Ishikawa (cell line): ENCODE measurements at regions not wholly inside any gene's neighbourhood (a gene's known extent, or its start where the extent isn't known, plus 50 kb on each side); places are given as distances from the start of the nearest gene placed in this dataset.

Source experiments
- CEBPB ChIP-seq: IDR thresholded peaks from 2 replicates; pipeline ENCODE4 v1.6.1; 2012
- CREB1 ChIP-seq: IDR thresholded peaks from 2 replicates; pipeline ENCODE4 v1.6.1; 2012; ENCODE audit warnings: low read depth
- EGR1 ChIP-seq: IDR thresholded peaks from 2 replicates; pipeline ENCODE4 v1.6.1; 2012
- EP300 ChIP-seq: IDR thresholded peaks from 2 replicates; pipeline ENCODE4 v1.6.1; 2012; ENCODE audit warnings: borderline replicate concordance
- FOXM1 ChIP-seq: IDR thresholded peaks from 2 replicates; pipeline ENCODE4 v1.6.1; 2012; ENCODE audit warnings: low read depth, borderline replicate concordance
- NFIC ChIP-seq: IDR thresholded peaks from 2 replicates; pipeline ENCODE4 v1.6.1; 2012
- RAD21 ChIP-seq: IDR thresholded peaks from 2 replicates; pipeline ENCODE4 v1.6.1; 2012; ENCODE audit warnings: low read depth
- TAF1 ChIP-seq: IDR thresholded peaks from 2 replicates; pipeline ENCODE4 v1.6.1; 2012; ENCODE audit warnings: low read depth, mild to moderate bottlenecking
- TCF12 ChIP-seq: IDR thresholded peaks from 2 replicates; pipeline ENCODE4 v1.6.1; 2012; ENCODE audit warnings: low read depth
- TEAD4 ChIP-seq: IDR thresholded peaks from 2 replicates; pipeline ENCODE4 v1.6.1; 2012
- USF1 ChIP-seq: IDR thresholded peaks from 2 replicates; pipeline ENCODE4 v1.6.1; 2012
- YY1 ChIP-seq: IDR thresholded peaks from 2 replicates; pipeline ENCODE4 v1.6.1; 2012; ENCODE audit warnings: low read depth
- ZBTB7A ChIP-seq: IDR thresholded peaks from 2 replicates; pipeline ENCODE4 v1.6.1; 2012; ENCODE audit warnings: low read depth
- TF ChIP-seq, protein P1 (sequence below): IDR thresholded peaks from 2 replicates; pipeline ENCODE4 v1.6.1; 2012
- TF ChIP-seq, protein P2 (sequence below): IDR thresholded peaks from 2 replicates; pipeline ENCODE4 v1.6.1; 2012; ENCODE audit warnings: low read depth, mild to moderate bottlenecking

GRCh38 chr3:68148447-68148846 lies 494.0 kb upstream of the SUCLG2 start:
- no peak for TF ChIP-seq FOXM1
- no peak for TF ChIP-seq RAD21
- no peak for TF ChIP-seq ZBTB7A
- no peak for TF ChIP-seq TEAD4
- no peak for TF ChIP-seq EP300
- TF ChIP-seq, protein P1, sequence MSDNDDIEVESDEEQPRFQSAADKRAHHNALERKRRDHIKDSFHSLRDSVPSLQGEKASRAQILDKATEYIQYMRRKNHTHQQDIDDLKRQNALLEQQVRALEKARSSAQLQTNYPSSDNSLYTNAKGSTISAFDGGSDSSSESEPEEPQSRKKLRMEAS: no peak
- no peak for TF ChIP-seq YY1
- TF ChIP-seq TAF1: no peak
- TF ChIP-seq EGR1: no peak
- TF ChIP-seq NFIC: no peak
- TF ChIP-seq, protein P2, sequence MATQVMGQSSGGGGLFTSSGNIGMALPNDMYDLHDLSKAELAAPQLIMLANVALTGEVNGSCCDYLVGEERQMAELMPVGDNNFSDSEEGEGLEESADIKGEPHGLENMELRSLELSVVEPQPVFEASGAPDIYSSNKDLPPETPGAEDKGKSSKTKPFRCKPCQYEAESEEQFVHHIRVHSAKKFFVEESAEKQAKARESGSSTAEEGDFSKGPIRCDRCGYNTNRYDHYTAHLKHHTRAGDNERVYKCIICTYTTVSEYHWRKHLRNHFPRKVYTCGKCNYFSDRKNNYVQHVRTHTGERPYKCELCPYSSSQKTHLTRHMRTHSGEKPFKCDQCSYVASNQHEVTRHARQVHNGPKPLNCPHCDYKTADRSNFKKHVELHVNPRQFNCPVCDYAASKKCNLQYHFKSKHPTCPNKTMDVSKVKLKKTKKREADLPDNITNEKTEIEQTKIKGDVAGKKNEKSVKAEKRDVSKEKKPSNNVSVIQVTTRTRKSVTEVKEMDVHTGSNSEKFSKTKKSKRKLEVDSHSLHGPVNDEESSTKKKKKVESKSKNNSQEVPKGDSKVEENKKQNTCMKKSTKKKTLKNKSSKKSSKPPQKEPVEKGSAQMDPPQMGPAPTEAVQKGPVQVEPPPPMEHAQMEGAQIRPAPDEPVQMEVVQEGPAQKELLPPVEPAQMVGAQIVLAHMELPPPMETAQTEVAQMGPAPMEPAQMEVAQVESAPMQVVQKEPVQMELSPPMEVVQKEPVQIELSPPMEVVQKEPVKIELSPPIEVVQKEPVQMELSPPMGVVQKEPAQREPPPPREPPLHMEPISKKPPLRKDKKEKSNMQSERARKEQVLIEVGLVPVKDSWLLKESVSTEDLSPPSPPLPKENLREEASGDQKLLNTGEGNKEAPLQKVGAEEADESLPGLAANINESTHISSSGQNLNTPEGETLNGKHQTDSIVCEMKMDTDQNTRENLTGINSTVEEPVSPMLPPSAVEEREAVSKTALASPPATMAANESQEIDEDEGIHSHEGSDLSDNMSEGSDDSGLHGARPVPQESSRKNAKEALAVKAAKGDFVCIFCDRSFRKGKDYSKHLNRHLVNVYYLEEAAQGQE: no peak
- TF ChIP-seq CEBPB: no peak
- no peak for TF ChIP-seq TCF12
- no peak for TF ChIP-seq USF1
- no peak for TF ChIP-seq CREB1

- TF ChIP-seq TAF1 (no peak), FOXM1 (no peak), ZBTB7A (no peak), RAD21 (no peak), CREB1 (no peak), CEBPB (no peak), TCF12 (no peak), EP300 (no peak), USF1 (no peak), EGR1 (no peak), NFIC (no peak), YY1 (no peak), TEAD4 (no peak)
- TF ChIP-seq, protein P1: no peak
- TF ChIP-seq, protein P2: no peak
Measured at GRCh38 chr3:68142441-68142840, 488.0 kb upstream of the SUCLG2 start.

DNA sequence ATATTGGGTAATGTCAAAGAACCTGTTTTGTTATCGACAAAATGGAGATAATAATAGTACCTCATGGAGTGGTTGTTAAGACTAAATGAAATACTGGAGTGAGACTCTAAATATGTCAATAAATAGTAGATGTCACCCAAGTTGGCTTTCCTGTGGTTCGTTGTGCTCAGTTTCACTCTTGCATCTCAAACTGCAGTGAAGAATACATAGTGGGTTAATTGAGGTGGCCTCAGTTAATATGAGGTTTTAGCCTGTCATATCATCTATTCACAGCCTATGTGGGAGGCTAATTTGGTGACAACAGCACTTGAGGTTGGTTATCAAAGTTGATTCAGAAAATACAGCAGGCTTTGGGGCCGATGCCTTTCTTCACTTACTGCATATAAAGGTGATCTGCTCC lies 485.5 kb upstream of the SUCLG2 start:
- TF ChIP-seq YY1: no peak
- no peak for TF ChIP-seq TEAD4
- TF ChIP-seq ZBTB7A: no peak
- TF ChIP-seq EGR1: no peak
- TF ChIP-seq RAD21: no peak
- TF ChIP-seq EP300: no peak
- TF ChIP-seq CREB1: no peak
- TF ChIP-seq, protein P1: no peak
- TF ChIP-seq CEBPB: no peak
- no peak for TF ChIP-seq NFIC

DNA sequence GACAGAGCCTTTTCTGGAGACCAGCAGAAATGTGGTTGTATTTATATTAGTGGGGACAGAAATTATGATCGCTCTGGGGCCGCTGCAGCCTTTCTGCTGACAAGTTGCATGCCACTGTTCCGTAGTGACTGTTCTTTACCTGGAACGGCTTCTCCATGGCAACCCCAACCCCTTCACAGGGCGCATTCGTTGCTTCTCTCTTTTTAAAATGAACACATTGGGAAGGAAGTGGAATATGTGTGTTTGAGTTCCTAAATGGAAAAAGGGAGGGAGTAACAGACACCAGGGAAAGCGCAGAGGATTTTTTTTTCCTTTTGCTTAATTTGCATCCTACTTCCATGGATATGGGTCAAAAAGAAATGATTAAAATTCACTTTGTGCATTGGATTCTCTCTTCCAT lies 482.0 kb upstream of the SUCLG2 start:
- TF ChIP-seq EP300 (no peak), CREB1 (no peak), ZBTB7A (no peak), TCF12 (no peak), USF1 (no peak), TEAD4 (no peak), YY1 (no peak), RAD21 (no peak), EGR1 (no peak), TAF1 (no peak), NFIC (no peak), FOXM1 (no peak), CEBPB (no peak)
- TF ChIP-seq, protein P2: no peak
- TF ChIP-seq, protein P1: no peak
